HL-60 (cell line): ENCODE measurements at regions not wholly inside any gene's neighbourhood (a gene's known extent, or its start where the extent isn't known, plus 50 kb on each side); places are given as distances from the start of the nearest gene placed in this dataset.
"Not testable (repeated sequence)": the region's sequence is repeated elsewhere in the genome, so short reads cannot be mapped to it uniquely, and the experiment has no call there.

Experiments
- DNase-seq, 2 experiments: peaks; one replicate each; pipeline ENCODE4 v3.0.0-alpha.2; 2010 to 2020; ENCODE audit warnings: low read depth in 1 of 2, low spot score in 1 of 2
- H3K27ac ChIP-seq: fragments of 250-450 bp; sonication (Bioruptor Pico); replicated peaks from 2 replicates; pipeline ENCODE4 v1.5.1; 2020; ENCODE audit warnings: mild to moderate bottlenecking, moderate library complexity
- H3K27me3 ChIP-seq: fragments of 250-450 bp; sonication (Bioruptor Pico); 2 replicates; pipeline ENCODE4 v1.5.1; 2021; ENCODE audit warnings: mild to moderate bottlenecking, moderate library complexity; ENCODE audit not compliant: insufficient read depth, poor library complexity, severe bottlenecking
- H3K4me3 ChIP-seq: replicated peaks from 2 replicates; pipeline ENCODE4 v1.5.1; 2011; ENCODE audit warnings: mild to moderate bottlenecking, control low read depth, low read length; ENCODE audit not compliant: insufficient read depth
- GABPA ChIP-seq: IDR thresholded peaks from 2 replicates; pipeline ENCODE4 v1.6.1; 2012; ENCODE audit warnings: low read depth
- POLR2AphosphoS5 ChIP-seq: IDR thresholded peaks from 2 replicates; pipeline ENCODE4 v1.6.1; 2012; ENCODE audit warnings: low read depth
- SPI1 ChIP-seq: IDR thresholded peaks from 2 replicates; pipeline ENCODE4 v1.6.1; 2012; ENCODE audit warnings: low read depth, mild to moderate bottlenecking, borderline replicate concordance
- TF ChIP-seq, protein P1 (sequence below): IDR thresholded peaks from 2 replicates; pipeline ENCODE4 v1.6.1; 2012; ENCODE audit warnings: low read depth; ENCODE audit not compliant: insufficient replicate concordance
- TF ChIP-seq, protein P2 (sequence below): IDR thresholded peaks from one replicate; pipeline ENCODE4 v1.5.1; 2011; ENCODE audit warnings: low read length, control low read depth, inconsistent platforms; ENCODE audit not compliant: insufficient read depth

DNA sequence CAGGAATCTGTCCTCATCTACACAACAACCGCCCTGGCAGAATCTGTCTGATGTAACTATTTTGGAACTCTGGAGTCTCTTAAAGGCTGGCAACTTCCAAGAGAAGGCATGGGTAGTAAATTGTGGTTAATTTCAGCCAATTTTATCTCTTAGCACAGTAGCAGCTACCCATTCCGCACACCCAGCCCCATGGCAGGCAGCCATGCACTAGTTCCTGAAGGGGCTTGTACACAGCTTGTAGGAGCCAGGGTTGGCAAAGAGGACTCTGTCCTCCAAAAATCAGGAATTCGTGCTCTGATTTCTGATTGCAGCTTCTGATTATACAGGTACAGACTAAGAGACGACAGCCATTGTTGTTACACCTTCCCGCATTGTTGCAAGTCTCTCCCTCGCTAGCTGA is 155.9 kb downstream of the RNF144B start:
- DNase-seq = no peak
- TF ChIP-seq POLR2AphosphoS5 = no peak
- no peak for TF ChIP-seq SPI1
- TF ChIP-seq, protein P1, sequence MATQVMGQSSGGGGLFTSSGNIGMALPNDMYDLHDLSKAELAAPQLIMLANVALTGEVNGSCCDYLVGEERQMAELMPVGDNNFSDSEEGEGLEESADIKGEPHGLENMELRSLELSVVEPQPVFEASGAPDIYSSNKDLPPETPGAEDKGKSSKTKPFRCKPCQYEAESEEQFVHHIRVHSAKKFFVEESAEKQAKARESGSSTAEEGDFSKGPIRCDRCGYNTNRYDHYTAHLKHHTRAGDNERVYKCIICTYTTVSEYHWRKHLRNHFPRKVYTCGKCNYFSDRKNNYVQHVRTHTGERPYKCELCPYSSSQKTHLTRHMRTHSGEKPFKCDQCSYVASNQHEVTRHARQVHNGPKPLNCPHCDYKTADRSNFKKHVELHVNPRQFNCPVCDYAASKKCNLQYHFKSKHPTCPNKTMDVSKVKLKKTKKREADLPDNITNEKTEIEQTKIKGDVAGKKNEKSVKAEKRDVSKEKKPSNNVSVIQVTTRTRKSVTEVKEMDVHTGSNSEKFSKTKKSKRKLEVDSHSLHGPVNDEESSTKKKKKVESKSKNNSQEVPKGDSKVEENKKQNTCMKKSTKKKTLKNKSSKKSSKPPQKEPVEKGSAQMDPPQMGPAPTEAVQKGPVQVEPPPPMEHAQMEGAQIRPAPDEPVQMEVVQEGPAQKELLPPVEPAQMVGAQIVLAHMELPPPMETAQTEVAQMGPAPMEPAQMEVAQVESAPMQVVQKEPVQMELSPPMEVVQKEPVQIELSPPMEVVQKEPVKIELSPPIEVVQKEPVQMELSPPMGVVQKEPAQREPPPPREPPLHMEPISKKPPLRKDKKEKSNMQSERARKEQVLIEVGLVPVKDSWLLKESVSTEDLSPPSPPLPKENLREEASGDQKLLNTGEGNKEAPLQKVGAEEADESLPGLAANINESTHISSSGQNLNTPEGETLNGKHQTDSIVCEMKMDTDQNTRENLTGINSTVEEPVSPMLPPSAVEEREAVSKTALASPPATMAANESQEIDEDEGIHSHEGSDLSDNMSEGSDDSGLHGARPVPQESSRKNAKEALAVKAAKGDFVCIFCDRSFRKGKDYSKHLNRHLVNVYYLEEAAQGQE = no peak
- no peak for TF ChIP-seq GABPA
- TF ChIP-seq, protein P2, sequence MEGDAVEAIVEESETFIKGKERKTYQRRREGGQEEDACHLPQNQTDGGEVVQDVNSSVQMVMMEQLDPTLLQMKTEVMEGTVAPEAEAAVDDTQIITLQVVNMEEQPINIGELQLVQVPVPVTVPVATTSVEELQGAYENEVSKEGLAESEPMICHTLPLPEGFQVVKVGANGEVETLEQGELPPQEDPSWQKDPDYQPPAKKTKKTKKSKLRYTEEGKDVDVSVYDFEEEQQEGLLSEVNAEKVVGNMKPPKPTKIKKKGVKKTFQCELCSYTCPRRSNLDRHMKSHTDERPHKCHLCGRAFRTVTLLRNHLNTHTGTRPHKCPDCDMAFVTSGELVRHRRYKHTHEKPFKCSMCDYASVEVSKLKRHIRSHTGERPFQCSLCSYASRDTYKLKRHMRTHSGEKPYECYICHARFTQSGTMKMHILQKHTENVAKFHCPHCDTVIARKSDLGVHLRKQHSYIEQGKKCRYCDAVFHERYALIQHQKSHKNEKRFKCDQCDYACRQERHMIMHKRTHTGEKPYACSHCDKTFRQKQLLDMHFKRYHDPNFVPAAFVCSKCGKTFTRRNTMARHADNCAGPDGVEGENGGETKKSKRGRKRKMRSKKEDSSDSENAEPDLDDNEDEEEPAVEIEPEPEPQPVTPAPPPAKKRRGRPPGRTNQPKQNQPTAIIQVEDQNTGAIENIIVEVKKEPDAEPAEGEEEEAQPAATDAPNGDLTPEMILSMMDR = no peak
- Histone ChIP-seq H3K27me3 (no peaks in the 10 kb centered on the region), H3K27ac (no peak overlapping the region), H3K4me3 (no peak overlapping the region)

DNA sequence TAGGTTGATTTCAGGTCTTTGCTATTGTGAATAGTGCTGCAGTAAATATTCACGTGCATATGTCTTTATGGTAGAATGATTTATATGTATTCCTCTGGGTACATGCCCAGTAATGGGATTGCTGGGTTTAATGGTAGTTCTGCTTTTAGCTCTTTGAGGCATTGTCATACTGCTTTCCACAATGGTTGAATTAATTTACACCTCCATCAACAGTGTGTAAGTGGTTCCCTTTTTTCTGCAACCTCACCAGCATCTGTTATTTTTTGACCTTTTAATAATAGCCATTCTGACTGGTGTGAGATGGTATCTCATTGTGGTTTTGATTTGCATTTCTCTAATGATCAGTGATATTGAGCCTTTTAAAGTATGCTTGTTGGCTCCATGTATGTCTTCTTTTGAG is 158.0 kb downstream of the RNF144B start:
- H3K27ac ChIP-seq, DNase-seq, H3K4me3 ChIP-seq, H3K27me3 ChIP-seq: not testable (repeated sequence)

DNA sequence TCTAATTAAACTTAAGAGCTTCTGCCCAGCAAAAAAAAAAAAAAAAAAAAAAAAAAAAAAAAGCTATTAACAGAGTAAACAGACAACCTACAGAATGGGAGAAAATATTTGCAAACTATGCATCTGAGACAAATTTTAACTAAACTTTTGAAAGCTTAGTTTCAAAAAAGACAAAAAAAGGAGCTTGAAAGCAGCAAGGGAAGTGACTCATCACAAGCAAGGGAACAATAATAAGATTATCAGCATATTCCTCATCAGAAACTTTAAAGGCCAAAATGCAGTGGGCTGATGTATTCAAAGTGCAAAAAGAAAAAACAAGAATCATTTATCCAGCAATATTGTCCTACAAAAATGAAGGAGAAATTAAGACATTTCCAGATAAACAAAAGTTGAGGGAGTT is 158.6 kb downstream of the RNF144B start:
- no peak overlapping the region for H3K27ac ChIP-seq
- H3K27me3 ChIP-seq = no peaks in the 10 kb centered on the region
- DNase-seq = no peak

DNA sequence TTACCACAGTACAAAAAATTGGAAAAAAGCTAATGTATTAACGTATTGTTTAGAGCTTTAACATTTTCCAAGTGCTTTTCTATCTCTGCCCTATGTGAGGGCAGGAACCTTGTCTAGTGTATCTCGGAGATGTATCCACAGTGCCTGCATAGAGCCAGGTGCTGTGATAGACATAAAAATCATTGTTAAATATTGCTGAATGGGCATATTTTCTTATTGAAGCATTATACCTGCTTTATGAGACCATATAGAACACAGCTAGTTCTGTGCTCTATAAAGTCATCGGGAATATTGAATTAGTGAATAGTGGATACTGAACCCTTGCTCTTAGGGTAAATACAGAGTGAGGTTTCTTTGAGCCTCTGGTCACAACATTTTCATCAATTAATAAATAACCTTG is 163.0 kb downstream of the RNF144B start:
- DNase-seq = no peak

More for the DNA sequence above, 158.6 kb downstream of the RNF144B start:
- H3K4me3 ChIP-seq = no peak overlapping the region
- TF ChIP-seq, protein P1 = no peak
- TF ChIP-seq, protein P2 = no peak
- TF ChIP-seq SPI1 (no peak), GABPA (no peak), POLR2AphosphoS5 (no peak)

More for the DNA sequence above, 163.0 kb downstream of the RNF144B start:
- no peaks in the 10 kb centered on the region for H3K27me3 ChIP-seq
- no peak overlapping the region for H3K4me3 ChIP-seq
- H3K27ac ChIP-seq = no peak overlapping the region
- TF ChIP-seq POLR2AphosphoS5 (no peak), GABPA (no peak), SPI1 (no peak)
- TF ChIP-seq, protein P1 = no peak
- TF ChIP-seq, protein P2 = no peak
